ENCODE measurements at regions not wholly inside any gene's neighbourhood (a gene's known extent, or its start where the extent isn't known, plus 50 kb on each side); places are given as distances from the start of the nearest gene placed in this dataset.

- H3K4me3 Mint-ChIP-seq = no peak overlapping the region
- no peak overlapping the region for H3K27ac Mint-ChIP-seq
- no peaks in the 10 kb centered on the region for H3K36me3 Mint-ChIP-seq (ENCODE audit: insufficient read depth in 2 of 2)
- peaks cover 4% of the 10 kb centered on the region for H3K27me3 Mint-ChIP-seq (ENCODE audit: low read depth)
- peaks cover 0 to 3% of the 10 kb centered on the region in 2 donors for H3K9me3 Mint-ChIP-seq
- no peak for DNase-seq
- no peaks in the 10 kb centered on the region for H3K4me1 Mint-ChIP-seq (ENCODE audit: low read depth)
- ATAC-seq (replicated peaks in 1 of 2) = no peak
Observed at GRCh38 chr1:3981261-3981660, 81.2 kb upstream of the C1orf174 start.

- no peak overlapping the region for H3K27ac Mint-ChIP-seq
- no peaks in the 10 kb centered on the region for H3K4me1 Mint-ChIP-seq (ENCODE audit: low read depth)
- H3K27me3 Mint-ChIP-seq (ENCODE audit: low read depth) = peaks cover 4% of the 10 kb centered on the region
- H3K4me3 Mint-ChIP-seq = no peak overlapping the region
- H3K9me3 Mint-ChIP-seq = peaks cover 0 to 3% of the 10 kb centered on the region in 2 donors
- no peaks in the 10 kb centered on the region for H3K36me3 Mint-ChIP-seq (ENCODE audit: insufficient read depth in 2 of 2)
- no peak for ATAC-seq (replicated peaks in 1 of 2)
- DNase-seq = no peak
Observed at GRCh38 chr1:3981746-3982505, 81.9 kb upstream of the C1orf174 start.

GRCh38 chr1:3983181-3983580, 83.1 kb upstream of the C1orf174 start:
- no peaks in the 10 kb centered on the region for H3K4me1 Mint-ChIP-seq (ENCODE audit: low read depth)
- ATAC-seq (replicated peaks in 1 of 2) = no peak
- no peaks in the 10 kb centered on the region for H3K36me3 Mint-ChIP-seq (ENCODE audit: insufficient read depth in 2 of 2)
- peaks cover 4% of the 10 kb centered on the region for H3K27me3 Mint-ChIP-seq (ENCODE audit: low read depth)
- H3K9me3 Mint-ChIP-seq = peaks cover 0 to 3% of the 10 kb centered on the region in 2 donors
- no peak overlapping the region for H3K27ac Mint-ChIP-seq
- H3K4me3 Mint-ChIP-seq = no peak overlapping the region
- DNase-seq = no peak

GRCh38 chr1:3984586-3984985, 84.5 kb upstream of the C1orf174 start:
- H3K36me3 Mint-ChIP-seq (ENCODE audit: insufficient read depth in 2 of 2) = no peaks in the 10 kb centered on the region
- no peak for DNase-seq
- H3K27me3 Mint-ChIP-seq (ENCODE audit: low read depth) = peaks cover 9% of the 10 kb centered on the region
- no peak overlapping the region for H3K4me3 Mint-ChIP-seq
- no peaks in the 10 kb centered on the region for H3K4me1 Mint-ChIP-seq (ENCODE audit: low read depth)
- no peak for ATAC-seq (replicated peaks in 1 of 2)
- no peak overlapping the region for H3K27ac Mint-ChIP-seq
- peaks cover 0 to 3% of the 10 kb centered on the region in 2 donors for H3K9me3 Mint-ChIP-seq

GRCh38 chr1:3986686-3987218, 86.7 kb upstream of the C1orf174 start:
- Mint-ChIP-seq H3K9me3 (no peaks in the 10 kb centered on the region), H3K36me3 (ENCODE audit: insufficient read depth in 2 of 2) (no peaks in the 10 kb centered on the region), H3K4me1 (ENCODE audit: low read depth) (no peaks in the 10 kb centered on the region), H3K27ac (no peak overlapping the region), H3K27me3 (ENCODE audit: low read depth) (peaks cover 8% of the 10 kb centered on the region), H3K4me3 (no peak overlapping the region)
- DNase-seq (no peak), ATAC-seq (replicated peaks in 1 of 2) (no peak)

- Mint-ChIP-seq H3K27me3 (ENCODE audit: low read depth) (peaks cover 17% of the 10 kb centered on the region), H3K36me3 (ENCODE audit: insufficient read depth in 2 of 2) (peaks cover 0 to 5% of the 10 kb centered on the region in 2 donors), H3K4me3 (no peak overlapping the region), H3K27ac (no peak overlapping the region), H3K9me3 (peaks cover 6 to 7% of the 10 kb centered on the region in 2 donors), H3K4me1 (ENCODE audit: low read depth) (no peaks in the 10 kb centered on the region)
- ATAC-seq (replicated peaks in 1 of 2) = no peak
- no peak for DNase-seq
Observed at GRCh38 chr1:3987669-3988235, 87.7 kb upstream of the C1orf174 start.

GRCh38 chr1:3988431-3988830, 88.4 kb upstream of the C1orf174 start:
- Mint-ChIP-seq H3K4me3 (no peak overlapping the region), H3K36me3 (ENCODE audit: insufficient read depth in 2 of 2) (peaks cover 0 to 5% of the 10 kb centered on the region in 2 donors), H3K27me3 (ENCODE audit: low read depth) (peaks cover 17% of the 10 kb centered on the region), H3K9me3 (peaks cover 6 to 7% of the 10 kb centered on the region in 2 donors), H3K27ac (no peak overlapping the region), H3K4me1 (ENCODE audit: low read depth) (no peaks in the 10 kb centered on the region)
- ATAC-seq (replicated peaks in 1 of 2) (no peak), DNase-seq (no peak)

- Mint-ChIP-seq H3K27ac (no peak overlapping the region), H3K4me3 (no peak overlapping the region), H3K36me3 (ENCODE audit: insufficient read depth in 2 of 2) (peaks cover 0 to 5% of the 10 kb centered on the region in 2 donors), H3K9me3 (peaks cover 6 to 7% of the 10 kb centered on the region in 2 donors), H3K27me3 (ENCODE audit: low read depth) (peaks cover 17% of the 10 kb centered on the region), H3K4me1 (ENCODE audit: low read depth) (no peaks in the 10 kb centered on the region)
- ATAC-seq (replicated peaks in 1 of 2) (no peak), DNase-seq (no peak)
Observed at GRCh38 chr1:3989465-3989864, 89.4 kb upstream of the C1orf174 start.

GRCh38 chr1:3992103-3992556, 92.1 kb upstream of the C1orf174 start:
- Mint-ChIP-seq H3K36me3 (ENCODE audit: insufficient read depth in 2 of 2) (peaks cover 0 to 5% of the 10 kb centered on the region in 2 donors), H3K27me3 (ENCODE audit: low read depth) (peaks cover 17% of the 10 kb centered on the region), H3K4me3 (no peak overlapping the region), H3K4me1 (ENCODE audit: low read depth) (no peaks in the 10 kb centered on the region), H3K9me3 (peaks cover 6 to 7% of the 10 kb centered on the region in 2 donors), H3K27ac (peak overlapping the region; percentile 4)
- ATAC-seq (replicated peaks in 1 of 2) (no peak), DNase-seq (peak; percentile 4 to 10)

GRCh38 chr1:3992746-3993145, 92.7 kb upstream of the C1orf174 start:
- Mint-ChIP-seq H3K9me3 (peaks cover 6 to 7% of the 10 kb centered on the region in 2 donors), H3K27me3 (ENCODE audit: low read depth) (peaks cover 17% of the 10 kb centered on the region), H3K27ac (no peak overlapping the region), H3K4me1 (ENCODE audit: low read depth) (no peaks in the 10 kb centered on the region), H3K4me3 (no peak overlapping the region), H3K36me3 (ENCODE audit: insufficient read depth in 2 of 2) (peaks cover 0 to 5% of the 10 kb centered on the region in 2 donors)
- DNase-seq (no peak), ATAC-seq (replicated peaks in 1 of 2) (no peak)

GRCh38 chr1:3993619-3994375, 93.7 kb upstream of the C1orf174 start:
- H3K4me1 Mint-ChIP-seq (ENCODE audit: low read depth) = no peaks in the 10 kb centered on the region
- ATAC-seq (replicated peaks in 1 of 2) (no peak), DNase-seq (no peak)
- H3K27me3 Mint-ChIP-seq (ENCODE audit: low read depth) = peaks cover 21% of the 10 kb centered on the region
- peaks cover 6 to 7% of the 10 kb centered on the region in 2 donors for H3K9me3 Mint-ChIP-seq
- no peak overlapping the region for H3K27ac Mint-ChIP-seq
- H3K36me3 Mint-ChIP-seq (ENCODE audit: insufficient read depth in 2 of 2) = peaks cover 0 to 5% of the 10 kb centered on the region in 2 donors
- no peak overlapping the region for H3K4me3 Mint-ChIP-seq

GRCh38 chr1:3995141-3995780, 95.2 kb upstream of the C1orf174 start:
- ATAC-seq (replicated peaks in 1 of 2) (no peak), DNase-seq (no peak)
- Mint-ChIP-seq H3K27ac (no peak overlapping the region), H3K4me1 (ENCODE audit: low read depth) (no peaks in the 10 kb centered on the region), H3K9me3 (peaks cover 6 to 7% of the 10 kb centered on the region in 2 donors), H3K36me3 (ENCODE audit: insufficient read depth in 2 of 2) (peaks cover 0 to 5% of the 10 kb centered on the region in 2 donors), H3K27me3 (ENCODE audit: low read depth) (peaks cover 22% of the 10 kb centered on the region), H3K4me3 (no peak overlapping the region)

All from activated T-cell treated with anti-CD3 and anti-CD28 coated beads, Interleukin-2, amount 50 U/mL, for 72 hours (primary cell).